ENCODE measurements at regions not wholly inside any gene's neighbourhood (a gene's known extent, or its start where the extent isn't known, plus 50 kb on each side); places are given as distances from the start of the nearest gene placed in this dataset.
"Not testable (repeated sequence)": the region's sequence is repeated elsewhere in the genome, so short reads cannot be mapped to it uniquely, and the experiment has no call there.

DNA sequence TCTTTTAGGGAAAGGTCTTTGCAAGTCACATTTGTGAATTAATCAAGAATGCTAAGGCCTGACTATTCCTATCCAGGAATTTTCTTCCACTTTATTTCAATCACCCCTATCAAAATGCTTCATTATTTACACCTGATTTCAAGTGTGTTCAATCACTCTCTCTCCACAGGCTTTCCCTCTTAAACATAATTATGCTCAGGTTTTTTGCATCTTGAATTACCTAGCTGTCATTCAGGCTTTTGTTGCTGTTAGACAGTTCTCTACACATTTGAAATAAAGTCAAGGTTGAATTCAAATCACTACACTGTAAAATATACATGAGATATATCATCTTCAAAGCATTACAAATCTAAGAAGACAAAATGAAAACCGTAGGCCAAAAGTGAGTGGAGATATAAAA, 941.3 kb upstream of the SLITRK1 start:
- DNase-seq = no peak

- no peak for DNase-seq
These were observed 939.0 kb upstream of the SLITRK1 start for GRCh38 chr13:84821261-84821660.

- DNase-seq = no peak
These were observed 934.4 kb upstream of the SLITRK1 start for GRCh38 chr13:84816567-84817105.

GRCh38 chr13:84812789-84813188, 930.5 kb upstream of the SLITRK1 start:
- DNase-seq = no peak

GRCh38 chr13:84812078-84812477, 929.8 kb upstream of the SLITRK1 start:
- DNase-seq = no peak

- DNase-seq = no peak
These were observed 928.5 kb upstream of the SLITRK1 start for GRCh38 chr13:84810781-84811180.

DNA sequence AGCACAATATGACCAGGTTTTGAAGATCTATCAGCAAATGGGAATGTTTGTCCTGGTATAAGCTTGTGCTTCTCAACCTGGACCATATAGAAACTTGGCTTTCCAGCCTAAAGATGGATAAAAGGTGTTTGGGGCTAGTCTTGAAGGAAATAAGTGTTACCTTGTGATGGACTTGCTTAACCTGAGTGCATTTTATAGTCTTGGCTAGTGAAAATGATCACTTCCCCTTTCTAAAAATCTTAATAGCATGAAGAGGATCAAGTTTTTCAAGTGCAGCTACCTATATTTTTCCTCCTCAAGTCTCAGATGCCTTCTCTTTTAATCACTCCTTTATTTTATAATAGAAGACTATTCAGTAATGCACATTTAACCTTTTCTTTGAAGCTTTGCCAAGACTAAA, 919.8 kb upstream of the SLITRK1 start:
- DNase-seq = no peak

GRCh38 chr13:84784443-84785153, 902.3 kb upstream of the SLITRK1 start:
- no peak for DNase-seq

- DNase-seq = no peak
These were observed 895.0 kb upstream of the SLITRK1 start for GRCh38 chr13:84777316-84777715.

- no peak for DNase-seq
These were observed 894.3 kb upstream of the SLITRK1 start for GRCh38 chr13:84776593-84776992.

DNA sequence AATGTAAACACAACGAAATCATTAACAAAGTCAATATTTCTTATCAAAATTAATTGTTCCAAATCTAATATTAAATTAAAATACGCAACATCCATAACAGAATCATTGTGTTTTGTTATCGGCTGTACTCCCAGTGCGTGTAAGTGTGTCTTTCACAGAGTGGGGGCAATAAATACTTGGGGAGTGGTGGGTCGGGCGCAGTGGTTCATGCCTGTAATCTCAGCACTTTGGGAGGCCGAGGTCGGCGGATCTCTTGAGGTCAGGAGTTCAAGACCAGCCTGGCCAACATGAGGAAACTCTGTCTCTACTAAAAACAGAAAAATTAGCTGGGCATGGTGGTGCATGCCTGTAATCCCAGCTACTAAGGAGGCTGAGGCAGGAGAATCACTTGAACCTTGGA, 893.6 kb upstream of the SLITRK1 start:
- not testable (repeated sequence) for DNase-seq

DNA sequence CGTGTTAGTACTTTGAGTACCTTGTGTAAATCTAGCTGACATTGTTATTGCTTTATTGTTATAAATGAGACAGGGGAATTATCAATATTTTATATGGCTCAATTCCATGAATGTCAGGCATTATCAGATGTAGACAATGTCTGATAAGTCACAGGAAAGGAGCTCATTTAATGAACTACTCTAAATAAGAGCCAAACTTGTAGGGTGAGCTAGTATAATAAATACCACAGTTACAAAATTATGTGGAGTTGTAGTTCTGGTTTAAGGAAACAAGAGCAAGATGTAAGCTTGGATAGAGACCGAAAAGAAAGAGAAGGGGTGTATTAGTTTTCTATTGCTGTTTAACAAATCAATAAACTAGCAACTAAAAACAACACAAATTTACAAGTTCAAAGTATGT, 891.8 kb upstream of the SLITRK1 start:
- DNase-seq = no peak

GRCh38 chr13:84760956-84761355, 878.7 kb upstream of the SLITRK1 start:
- no peak for DNase-seq

DNA sequence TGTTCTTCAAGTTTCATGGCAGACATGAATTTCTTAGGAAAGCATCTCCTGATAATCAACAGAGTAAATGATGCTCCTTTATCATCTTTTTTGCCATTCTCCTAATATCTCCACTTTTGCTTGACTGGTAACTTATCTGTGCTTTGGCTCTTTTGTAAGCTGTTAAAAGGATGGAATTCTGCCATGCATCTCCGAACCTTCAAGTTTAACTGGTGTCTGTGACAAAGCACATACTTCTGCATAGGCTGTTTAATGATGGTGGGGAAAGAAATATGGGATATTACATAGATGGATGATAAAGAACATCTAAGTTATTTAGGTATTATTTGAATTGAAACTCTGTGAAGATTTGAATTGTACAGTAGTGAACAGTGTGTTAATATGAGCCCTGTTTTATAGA, 866.9 kb upstream of the SLITRK1 start:
- DNase-seq = no peak

DNA sequence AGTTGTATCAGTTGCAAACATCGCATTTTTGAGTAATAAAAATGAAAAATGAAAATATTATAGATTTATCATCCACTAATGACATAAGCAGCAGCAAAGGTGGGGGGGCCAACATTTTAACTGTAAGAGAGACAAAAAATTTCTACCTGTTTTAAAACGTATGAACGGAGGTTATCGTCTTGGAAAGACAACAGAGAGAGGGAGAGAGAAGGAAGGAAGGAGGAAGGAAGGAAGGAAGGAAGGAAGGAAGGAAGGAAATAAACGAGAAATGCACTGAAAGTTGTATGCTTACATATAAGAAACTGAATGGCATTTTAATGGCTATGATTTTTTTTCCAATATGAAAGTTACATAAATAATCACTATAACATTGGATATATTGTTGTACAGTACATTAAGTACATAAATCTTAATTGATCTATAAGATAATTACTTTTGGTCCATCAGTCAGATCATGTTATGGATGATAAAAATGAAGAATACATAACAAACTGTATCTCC, 862.8 kb upstream of the SLITRK1 start:
- DNase-seq = no peak

DNA sequence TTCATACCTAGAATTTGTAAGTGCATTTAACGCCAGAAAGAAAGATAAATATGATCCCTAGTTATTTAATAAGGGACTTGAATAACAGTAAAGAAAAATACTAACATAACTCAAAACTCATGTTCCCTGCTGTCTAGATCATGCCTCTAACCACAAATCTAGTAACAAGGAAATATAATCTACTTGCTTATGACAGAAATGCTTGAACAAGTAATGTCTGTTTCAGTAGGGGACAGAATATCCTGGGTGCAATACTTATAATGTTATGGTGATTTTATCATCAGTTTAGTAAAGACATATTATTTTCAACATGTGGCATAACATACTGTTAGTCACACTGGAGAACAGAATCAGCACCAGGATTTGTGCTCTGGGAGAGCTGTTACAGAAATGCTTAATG, 861.9 kb upstream of the SLITRK1 start:
- no peak for DNase-seq

GRCh38 chr13:84741253-84741652, 859.0 kb upstream of the SLITRK1 start:
- no peak for DNase-seq

- DNase-seq = no peak
These were observed 856.7 kb upstream of the SLITRK1 start for GRCh38 chr13:84739021-84739420.

- no peak for DNase-seq
These were observed 855.4 kb upstream of the SLITRK1 start for GRCh38 chr13:84737661-84738060.

GRCh38 chr13:84730376-84730775, 848.1 kb upstream of the SLITRK1 start:
- no peak for DNase-seq

- DNase-seq = no peak
These were observed 823.9 kb upstream of the SLITRK1 start for GRCh38 chr13:84705982-84706710.

GRCh38 chr13:84702174-84702573, 819.9 kb upstream of the SLITRK1 start:
- DNase-seq = no peak

GRCh38 chr13:84697591-84697990, 815.3 kb upstream of the SLITRK1 start:
- peak; percentile 6 for DNase-seq

GRCh38 chr13:84686973-84687372, 804.7 kb upstream of the SLITRK1 start:
- no peak for DNase-seq
